ENCODE measurements at regions not wholly inside any gene's neighbourhood (a gene's known extent, or its start where the extent isn't known, plus 50 kb on each side); places are given as distances from the start of the nearest gene placed in this dataset.
"Not testable (repeated sequence)": the region's sequence is repeated elsewhere in the genome, so short reads cannot be mapped to it uniquely, and the experiment has no call there.

DNA sequence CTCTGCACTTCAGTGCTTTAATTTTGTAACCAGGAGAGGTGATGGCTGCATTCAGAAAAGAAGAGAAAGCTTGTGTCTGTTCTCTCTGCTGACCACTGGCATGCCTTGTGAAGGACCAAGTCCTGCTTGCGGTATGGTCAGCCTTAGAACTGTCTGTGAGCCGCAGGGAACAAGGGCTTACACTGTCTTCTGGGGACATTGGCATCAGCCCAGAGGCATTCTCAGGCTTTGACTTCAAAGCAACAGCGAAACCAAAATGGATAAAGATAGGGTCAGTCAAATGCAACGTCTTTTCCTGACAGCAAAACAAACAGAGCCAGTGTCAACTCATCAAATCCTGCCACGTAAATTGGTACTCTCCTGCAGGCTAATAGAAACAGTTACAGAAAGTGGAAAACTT is 179.6 kb downstream of the ATP6V0E2 start:
- TF ChIP-seq, protein P1, sequence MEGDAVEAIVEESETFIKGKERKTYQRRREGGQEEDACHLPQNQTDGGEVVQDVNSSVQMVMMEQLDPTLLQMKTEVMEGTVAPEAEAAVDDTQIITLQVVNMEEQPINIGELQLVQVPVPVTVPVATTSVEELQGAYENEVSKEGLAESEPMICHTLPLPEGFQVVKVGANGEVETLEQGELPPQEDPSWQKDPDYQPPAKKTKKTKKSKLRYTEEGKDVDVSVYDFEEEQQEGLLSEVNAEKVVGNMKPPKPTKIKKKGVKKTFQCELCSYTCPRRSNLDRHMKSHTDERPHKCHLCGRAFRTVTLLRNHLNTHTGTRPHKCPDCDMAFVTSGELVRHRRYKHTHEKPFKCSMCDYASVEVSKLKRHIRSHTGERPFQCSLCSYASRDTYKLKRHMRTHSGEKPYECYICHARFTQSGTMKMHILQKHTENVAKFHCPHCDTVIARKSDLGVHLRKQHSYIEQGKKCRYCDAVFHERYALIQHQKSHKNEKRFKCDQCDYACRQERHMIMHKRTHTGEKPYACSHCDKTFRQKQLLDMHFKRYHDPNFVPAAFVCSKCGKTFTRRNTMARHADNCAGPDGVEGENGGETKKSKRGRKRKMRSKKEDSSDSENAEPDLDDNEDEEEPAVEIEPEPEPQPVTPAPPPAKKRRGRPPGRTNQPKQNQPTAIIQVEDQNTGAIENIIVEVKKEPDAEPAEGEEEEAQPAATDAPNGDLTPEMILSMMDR (conservative IDR thresholded peaks at IDR 0.05; ENCODE audit: low read depth, low read length) = not testable (repeated sequence)
- not testable (repeated sequence) for TF ChIP-seq EZH2 (IDR thresholded peaks at IDR 0.05; ENCODE audit: low read length, unreplicated experiment)

Data from PC-3 (cell line).